ENCODE measurements at regions not wholly inside any gene's neighbourhood (a gene's known extent, or its start where the extent isn't known, plus 50 kb on each side); places are given as distances from the start of the nearest gene placed in this dataset.

DNA sequence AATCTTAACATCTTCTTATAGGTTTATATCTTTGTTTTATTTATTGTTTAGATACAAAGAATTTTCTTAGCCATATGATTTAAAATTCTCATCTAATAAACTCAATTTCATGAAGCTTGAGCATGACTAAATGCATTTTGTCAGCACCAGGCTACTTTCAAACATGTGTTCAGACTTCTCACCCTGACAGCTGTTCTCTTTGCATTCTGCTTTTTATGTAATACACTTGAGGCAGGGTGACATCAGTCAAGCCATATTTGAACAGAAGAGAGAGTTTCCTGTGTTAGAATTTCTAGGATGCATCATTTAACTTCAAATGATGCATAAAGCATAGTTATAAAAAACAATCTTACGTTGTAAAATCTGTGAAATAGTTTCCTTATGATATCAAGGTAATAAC, 1295.1 kb upstream of the PCDH20 start:
- Histone ChIP-seq H3K27me3 (ENCODE audit: control insufficient read depth, insufficient read depth, low read length) (no peaks in the 10 kb centered on the region), H3K4me3 (ENCODE audit: low read depth, low read length) (no peak overlapping the region), H3K36me3 (ENCODE audit: control insufficient read depth, insufficient read depth, low read length) (no peaks in the 10 kb centered on the region)
- DNase-seq (ENCODE audit: low read depth) (no peak), FAIRE-seq (no peak)
- TF ChIP-seq, protein P1, sequence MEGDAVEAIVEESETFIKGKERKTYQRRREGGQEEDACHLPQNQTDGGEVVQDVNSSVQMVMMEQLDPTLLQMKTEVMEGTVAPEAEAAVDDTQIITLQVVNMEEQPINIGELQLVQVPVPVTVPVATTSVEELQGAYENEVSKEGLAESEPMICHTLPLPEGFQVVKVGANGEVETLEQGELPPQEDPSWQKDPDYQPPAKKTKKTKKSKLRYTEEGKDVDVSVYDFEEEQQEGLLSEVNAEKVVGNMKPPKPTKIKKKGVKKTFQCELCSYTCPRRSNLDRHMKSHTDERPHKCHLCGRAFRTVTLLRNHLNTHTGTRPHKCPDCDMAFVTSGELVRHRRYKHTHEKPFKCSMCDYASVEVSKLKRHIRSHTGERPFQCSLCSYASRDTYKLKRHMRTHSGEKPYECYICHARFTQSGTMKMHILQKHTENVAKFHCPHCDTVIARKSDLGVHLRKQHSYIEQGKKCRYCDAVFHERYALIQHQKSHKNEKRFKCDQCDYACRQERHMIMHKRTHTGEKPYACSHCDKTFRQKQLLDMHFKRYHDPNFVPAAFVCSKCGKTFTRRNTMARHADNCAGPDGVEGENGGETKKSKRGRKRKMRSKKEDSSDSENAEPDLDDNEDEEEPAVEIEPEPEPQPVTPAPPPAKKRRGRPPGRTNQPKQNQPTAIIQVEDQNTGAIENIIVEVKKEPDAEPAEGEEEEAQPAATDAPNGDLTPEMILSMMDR (IDR thresholded peaks at IDR 0.05; ENCODE audit: insufficient read depth, low read length, severe bottlenecking) = no peak

DNA sequence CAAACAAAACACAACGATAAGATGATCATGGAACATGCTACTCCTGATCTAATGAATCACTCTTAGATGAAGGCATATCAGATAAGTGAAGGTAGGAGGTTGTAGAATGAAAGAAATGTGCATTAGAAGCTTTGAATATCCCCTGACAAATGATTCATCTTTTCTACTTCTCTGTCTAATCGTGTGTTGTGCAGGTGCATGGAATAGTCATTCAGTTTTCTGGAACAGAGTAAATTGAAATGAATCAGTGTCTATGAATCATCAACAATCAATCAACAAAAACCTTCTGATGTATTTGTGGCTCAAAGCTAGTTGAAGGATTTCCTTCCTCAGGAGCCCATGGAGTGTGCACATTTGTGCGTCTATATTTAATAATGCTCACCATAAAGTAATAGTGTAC, 1290.4 kb upstream of the PCDH20 start:
- peak; percentile 67 for DNase-seq (ENCODE audit: low read depth)
- TF ChIP-seq, protein P1 (IDR thresholded peaks at IDR 0.05; ENCODE audit: insufficient read depth, low read length, severe bottlenecking) = no peak
- Histone ChIP-seq H3K27me3 (ENCODE audit: control insufficient read depth, insufficient read depth, low read length) (no peaks in the 10 kb centered on the region), H3K4me3 (ENCODE audit: low read depth, low read length) (no peak overlapping the region), H3K36me3 (ENCODE audit: control insufficient read depth, insufficient read depth, low read length) (no peaks in the 10 kb centered on the region)
- FAIRE-seq = no peak

DNA sequence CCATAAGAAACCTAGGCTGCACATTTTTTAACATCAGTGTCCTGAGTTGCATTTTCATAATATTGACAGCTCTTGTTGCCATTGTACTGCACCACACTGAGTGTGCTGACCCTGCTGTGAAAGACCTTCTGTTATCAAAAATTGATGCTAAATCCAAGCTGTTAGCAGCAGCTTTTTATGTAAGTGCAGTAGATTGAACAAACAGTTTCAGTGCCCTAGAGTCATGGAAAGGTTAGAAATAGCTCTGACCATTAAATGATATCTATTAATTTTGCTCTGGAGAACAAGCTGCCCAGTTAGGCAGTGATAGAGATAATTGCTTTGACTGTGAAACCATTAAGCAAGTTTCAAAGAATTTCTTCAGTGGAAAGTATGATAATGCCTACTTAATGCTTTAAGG, 1289.2 kb upstream of the PCDH20 start:
- TF ChIP-seq, protein P1 (IDR thresholded peaks at IDR 0.05; ENCODE audit: insufficient read depth, low read length, severe bottlenecking) = no peak
- Histone ChIP-seq H3K4me3 (ENCODE audit: low read depth, low read length) (no peak overlapping the region), H3K36me3 (ENCODE audit: control insufficient read depth, insufficient read depth, low read length) (no peaks in the 10 kb centered on the region), H3K27me3 (ENCODE audit: control insufficient read depth, insufficient read depth, low read length) (no peaks in the 10 kb centered on the region)
- DNase-seq (ENCODE audit: low read depth) = no peak
- FAIRE-seq = no peak

DNA sequence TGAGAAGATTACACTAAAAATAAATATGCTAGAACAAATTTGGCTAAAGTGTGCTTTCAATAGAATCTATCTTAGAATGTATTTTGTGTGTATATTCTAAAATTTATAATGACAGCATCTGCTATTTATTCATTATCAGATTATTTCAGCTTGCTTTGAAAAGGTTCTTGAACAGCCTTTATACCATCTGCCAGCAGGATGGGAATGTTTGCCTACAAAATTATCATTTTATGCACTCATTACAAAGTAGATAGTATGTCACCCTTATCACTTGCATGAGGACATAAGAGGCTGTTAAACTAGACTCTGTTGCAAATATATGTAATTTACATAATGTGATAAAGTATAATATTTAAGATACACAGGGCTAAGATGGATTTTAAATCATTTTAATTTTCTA, 1286.9 kb upstream of the PCDH20 start:
- TF ChIP-seq, protein P1 (IDR thresholded peaks at IDR 0.05; ENCODE audit: insufficient read depth, low read length, severe bottlenecking) = no peak
- Histone ChIP-seq H3K4me3 (ENCODE audit: low read depth, low read length) (no peak overlapping the region), H3K27me3 (ENCODE audit: control insufficient read depth, insufficient read depth, low read length) (no peaks in the 10 kb centered on the region), H3K36me3 (ENCODE audit: control insufficient read depth, insufficient read depth, low read length) (no peaks in the 10 kb centered on the region)
- no peak for FAIRE-seq
- no peak for DNase-seq (ENCODE audit: low read depth)

DNA sequence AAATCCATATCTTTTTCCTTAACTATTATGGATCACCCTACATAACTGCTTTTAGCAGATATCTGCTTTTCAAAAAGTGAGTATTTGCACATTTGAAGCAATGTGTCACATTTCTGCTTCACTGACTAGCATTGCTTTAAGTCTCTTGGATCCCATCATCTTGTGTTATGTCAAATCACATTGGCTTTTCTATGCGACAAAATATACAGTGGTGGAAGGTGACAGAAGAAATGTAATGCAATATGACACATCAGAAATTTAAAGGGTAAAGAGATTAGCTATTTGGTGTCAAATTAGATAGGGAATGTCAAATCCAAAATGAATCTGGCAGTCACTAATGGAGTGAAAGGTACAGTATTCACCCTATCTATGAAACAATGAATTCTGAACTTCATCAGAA, 1282.1 kb upstream of the PCDH20 start:
- no peak overlapping the region for H3K4me3 ChIP-seq (ENCODE audit: low read depth, low read length)
- H3K27me3 ChIP-seq (ENCODE audit: control insufficient read depth, insufficient read depth, low read length) = no peaks in the 10 kb centered on the region
- H3K36me3 ChIP-seq (ENCODE audit: control insufficient read depth, insufficient read depth, low read length) = no peaks in the 10 kb centered on the region
- TF ChIP-seq, protein P1 (IDR thresholded peaks at IDR 0.05; ENCODE audit: insufficient read depth, low read length, severe bottlenecking) = no peak
- FAIRE-seq = no peak
- no peak for DNase-seq (ENCODE audit: low read depth)

DNA sequence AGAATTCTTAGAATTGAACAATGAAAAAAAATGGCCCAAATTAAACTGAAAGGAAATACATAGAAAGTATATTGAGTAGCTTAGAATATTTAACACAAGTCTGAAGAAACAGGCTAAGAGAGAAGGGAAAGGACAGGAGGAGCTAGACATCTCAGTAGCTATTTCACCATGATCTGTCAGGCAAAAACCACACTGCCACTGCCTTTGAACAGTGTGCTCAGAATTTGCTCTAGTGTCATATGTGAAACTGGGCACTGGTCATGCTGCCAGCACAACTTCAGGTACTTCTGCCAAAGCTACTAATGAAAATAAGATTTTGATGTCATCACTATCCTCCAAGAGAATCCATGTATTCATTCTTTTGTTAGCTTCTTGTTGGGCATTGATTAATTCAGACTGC, 1280.8 kb upstream of the PCDH20 start:
- DNase-seq (ENCODE audit: low read depth) (no peak), FAIRE-seq (no peak)
- no peaks in the 10 kb centered on the region for H3K27me3 ChIP-seq (ENCODE audit: control insufficient read depth, insufficient read depth, low read length)
- TF ChIP-seq, protein P1 (IDR thresholded peaks at IDR 0.05; ENCODE audit: insufficient read depth, low read length, severe bottlenecking) = no peak
- H3K36me3 ChIP-seq (ENCODE audit: control insufficient read depth, insufficient read depth, low read length) = no peaks in the 10 kb centered on the region
- H3K4me3 ChIP-seq (ENCODE audit: low read depth, low read length) = no peak overlapping the region
